ENCODE measurements at regions not wholly inside any gene's neighbourhood (a gene's known extent, or its start where the extent isn't known, plus 50 kb on each side); places are given as distances from the start of the nearest gene placed in this dataset.
"Not testable (repeated sequence)": the region's sequence is repeated elsewhere in the genome, so short reads cannot be mapped to it uniquely, and the experiment has no call there.

DNA sequence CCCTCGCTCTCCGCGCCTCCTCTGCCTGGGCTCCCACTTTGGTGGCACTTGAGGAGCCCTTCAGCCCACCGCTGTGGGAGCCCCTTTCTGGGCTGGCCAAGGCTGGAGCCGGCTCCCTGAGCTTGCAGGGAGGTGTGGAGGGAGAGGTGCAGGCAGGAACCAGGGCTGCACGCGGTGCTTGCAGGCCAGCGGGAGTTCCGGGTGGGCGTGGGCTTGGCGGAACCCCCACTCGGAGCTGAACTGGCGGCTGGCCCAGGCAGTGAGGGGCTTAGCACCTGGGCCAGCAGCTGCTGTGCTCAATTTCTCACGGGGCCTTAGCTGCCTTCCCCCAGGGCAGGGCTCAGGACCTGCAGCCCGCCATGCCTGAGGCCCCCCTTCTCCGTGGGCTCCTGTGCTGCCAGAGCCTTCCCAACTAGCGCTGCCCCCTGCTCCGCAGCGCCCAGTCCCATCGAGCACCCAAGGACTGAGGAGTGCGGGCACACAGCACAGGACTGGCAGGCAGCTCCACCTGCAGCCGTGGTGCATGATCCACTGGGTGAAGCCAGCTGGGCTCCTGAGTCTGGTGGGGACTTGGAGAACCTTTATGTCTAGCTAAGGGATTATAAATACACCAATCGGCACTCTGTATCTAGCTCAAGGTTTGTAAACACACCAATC is 200.2 kb upstream of the RIMS1 start:
- DNase-seq, H3K27ac Mint-ChIP-seq, H3K4me3 Mint-ChIP-seq, ATAC-seq, H3K9me3 Mint-ChIP-seq, H3K4me1 Mint-ChIP-seq, H3K27me3 Mint-ChIP-seq: not testable (repeated sequence)

- ATAC-seq (no peak), DNase-seq (no peak)
- peaks cover 0 to 4% of the 10 kb centered on the region in 2 donors for H3K9me3 Mint-ChIP-seq
- no peak overlapping the region for H3K4me3 Mint-ChIP-seq
- no peaks in the 10 kb centered on the region for H3K4me1 Mint-ChIP-seq
- H3K27ac Mint-ChIP-seq: no peak overlapping the region
- no peaks in the 10 kb centered on the region for H3K27me3 Mint-ChIP-seq
These were observed 187.6 kb upstream of the RIMS1 start for GRCh38 chr6:71698702-71699101.

DNA sequence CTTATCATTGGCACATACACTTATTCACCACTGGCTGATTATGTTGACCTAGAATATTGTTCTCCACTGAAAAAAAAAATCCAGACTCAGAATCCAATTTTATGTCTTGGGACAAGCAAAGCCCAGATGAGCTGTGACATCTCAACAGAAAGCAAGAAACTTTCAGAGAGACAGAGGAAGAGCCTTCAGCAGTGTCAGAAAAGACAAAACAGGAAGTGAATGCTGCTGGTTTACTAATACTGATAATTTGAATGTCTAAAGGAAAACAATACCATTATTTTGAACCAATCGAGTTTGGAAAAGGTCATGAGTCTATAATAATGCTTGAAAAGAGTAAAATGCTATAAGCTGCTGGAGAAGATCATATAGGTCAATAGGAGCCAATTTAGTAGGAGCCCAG is 179.8 kb upstream of the RIMS1 start:
- peaks cover 0 to 5% of the 10 kb centered on the region in 2 donors for H3K9me3 Mint-ChIP-seq
- no peak overlapping the region for H3K27ac Mint-ChIP-seq
- H3K4me1 Mint-ChIP-seq: no peaks in the 10 kb centered on the region
- no peaks in the 10 kb centered on the region for H3K27me3 Mint-ChIP-seq
- no peak for ATAC-seq
- DNase-seq: no peak
- no peak overlapping the region for H3K4me3 Mint-ChIP-seq

GRCh38 chr6:71707059-71707458 is 179.3 kb upstream of the RIMS1 start:
- no peaks in the 10 kb centered on the region for H3K27me3 Mint-ChIP-seq
- no peak overlapping the region for H3K4me3 Mint-ChIP-seq
- no peaks in the 10 kb centered on the region for H3K4me1 Mint-ChIP-seq
- ATAC-seq (no peak), DNase-seq (no peak)
- peaks cover 0 to 5% of the 10 kb centered on the region in 2 donors for H3K9me3 Mint-ChIP-seq
- no peak overlapping the region for H3K27ac Mint-ChIP-seq

GRCh38 chr6:71720705-71721104 is 165.6 kb upstream of the RIMS1 start:
- DNase-seq (no peak), ATAC-seq (no peak)
- no peak overlapping the region for H3K4me3 Mint-ChIP-seq
- no peak overlapping the region for H3K27ac Mint-ChIP-seq
- peaks cover 2% of the 10 kb centered on the region in 2 donors for H3K9me3 Mint-ChIP-seq
- H3K4me1 Mint-ChIP-seq: no peaks in the 10 kb centered on the region
- H3K27me3 Mint-ChIP-seq: no peaks in the 10 kb centered on the region

GRCh38 chr6:71721642-71722041 is 164.7 kb upstream of the RIMS1 start:
- Mint-ChIP-seq H3K27ac (no peak overlapping the region), H3K4me3 (no peak overlapping the region), H3K27me3 (no peaks in the 10 kb centered on the region), H3K9me3 (peaks cover 5 to 8% of the 10 kb centered on the region in 2 donors), H3K4me1 (no peaks in the 10 kb centered on the region)
- DNase-seq: no peak
- no peak for ATAC-seq

DNA sequence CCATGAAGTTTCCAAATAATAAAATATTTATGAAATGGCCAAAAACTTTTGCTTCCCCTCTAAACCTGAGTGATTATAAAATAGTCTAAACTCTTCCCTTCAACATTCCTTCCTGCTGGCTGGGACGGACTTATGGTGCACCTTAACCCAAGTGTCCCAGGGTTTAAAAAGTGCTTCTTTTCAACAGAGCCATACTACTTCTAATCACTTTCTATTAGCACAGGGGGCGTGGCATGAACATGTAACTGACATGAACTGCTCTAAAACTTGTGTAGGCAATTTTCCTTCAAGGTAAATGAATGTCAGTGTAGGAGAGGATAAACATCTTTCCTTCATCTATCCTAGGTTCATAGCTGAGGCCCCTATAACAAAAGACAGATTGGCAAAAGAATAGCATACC is 163.6 kb upstream of the RIMS1 start:
- Mint-ChIP-seq H3K4me1 (no peaks in the 10 kb centered on the region), H3K4me3 (no peak overlapping the region), H3K9me3 (peaks cover 5 to 8% of the 10 kb centered on the region in 2 donors), H3K27ac (no peak overlapping the region), H3K27me3 (no peaks in the 10 kb centered on the region)
- ATAC-seq (no peak), DNase-seq (no peak)

DNA sequence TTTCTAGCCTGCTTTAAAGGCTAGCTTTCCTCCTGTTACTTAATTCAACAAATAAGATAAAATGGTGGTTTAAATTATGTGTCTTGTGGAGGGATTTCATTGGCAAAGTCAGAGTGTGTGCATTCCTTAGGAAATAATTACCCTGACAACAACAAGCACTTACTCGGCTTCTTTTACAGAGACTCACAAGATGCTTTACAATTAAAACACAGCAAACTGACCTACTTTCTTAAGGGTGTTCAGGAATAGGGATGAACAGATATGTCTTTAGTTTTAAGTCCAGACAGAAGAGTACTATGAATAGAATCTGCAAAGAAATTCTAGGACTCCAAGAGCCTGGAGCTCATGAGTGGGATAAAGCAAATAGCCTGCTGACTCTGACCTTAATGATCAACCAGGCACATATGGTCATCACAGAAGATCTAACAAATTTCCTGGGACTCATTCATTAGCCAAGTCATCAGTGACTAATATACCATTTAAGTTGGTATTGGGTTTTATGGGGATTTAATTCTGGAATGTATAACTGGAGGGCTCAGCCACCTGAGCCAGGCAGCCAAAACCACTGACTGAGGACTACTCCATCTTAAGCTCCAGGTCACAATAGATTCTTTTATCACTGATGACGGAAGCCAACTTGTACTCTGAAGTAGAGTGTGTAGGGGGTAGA is 161.8 kb upstream of the RIMS1 start:
- Mint-ChIP-seq H3K27ac (no peak overlapping the region), H3K9me3 (peaks cover 5 to 8% of the 10 kb centered on the region in 2 donors), H3K27me3 (no peaks in the 10 kb centered on the region), H3K4me1 (no peaks in the 10 kb centered on the region), H3K4me3 (no peak overlapping the region)
- DNase-seq (no peak), ATAC-seq (no peak)

DNA sequence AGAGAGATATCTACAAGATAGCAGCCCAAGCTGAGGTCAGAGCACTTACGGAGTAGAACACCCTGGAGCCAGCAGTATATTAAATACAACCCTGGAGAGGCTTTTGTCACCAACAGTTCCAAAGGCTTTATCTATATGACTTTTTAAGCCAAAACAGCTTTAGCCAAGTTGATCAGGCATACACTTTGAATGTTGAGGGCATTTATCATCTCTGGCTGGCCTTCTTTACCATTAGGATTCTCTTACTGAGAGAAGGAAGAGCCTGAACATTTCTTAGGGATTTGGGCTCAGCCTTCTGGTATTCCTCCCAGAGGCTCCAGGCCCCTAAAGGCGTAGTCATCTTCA is 161.3 kb upstream of the RIMS1 start:
- DNase-seq (no peak), ATAC-seq (no peak)
- Mint-ChIP-seq H3K27ac (no peak overlapping the region), H3K4me1 (no peaks in the 10 kb centered on the region), H3K27me3 (no peaks in the 10 kb centered on the region), H3K9me3 (peaks cover 5 to 8% of the 10 kb centered on the region in 2 donors), H3K4me3 (no peak overlapping the region)

- H3K4me1 Mint-ChIP-seq: no peaks in the 10 kb centered on the region
These were observed 160.2 kb upstream of the RIMS1 start for GRCh38 chr6:71726121-71726520.

GRCh38 chr6:71727632-71728294 is 158.6 kb upstream of the RIMS1 start:
- Mint-ChIP-seq H3K4me3 (no peak overlapping the region), H3K27ac (no peak overlapping the region), H3K4me1 (no peaks in the 10 kb centered on the region), H3K9me3 (peaks cover 5 to 8% of the 10 kb centered on the region in 2 donors), H3K27me3 (no peaks in the 10 kb centered on the region)
- no peak for DNase-seq
- no peak for ATAC-seq

More at GRCh38 chr6:71726121-71726520, 160.2 kb upstream of the RIMS1 start:
- Mint-ChIP-seq H3K27me3 (no peaks in the 10 kb centered on the region), H3K9me3 (peaks cover 5 to 8% of the 10 kb centered on the region in 2 donors), H3K4me3 (no peak overlapping the region), H3K27ac (no peak overlapping the region)
- no peak for DNase-seq
- ATAC-seq: no peak

GRCh38 chr6:71730284-71730683 is 156.1 kb upstream of the RIMS1 start:
- H3K9me3 Mint-ChIP-seq: peaks cover 5 to 8% of the 10 kb centered on the region in 2 donors
- H3K4me1 Mint-ChIP-seq: no peaks in the 10 kb centered on the region
- no peak for DNase-seq
- no peak for ATAC-seq
- no peak overlapping the region for H3K27ac Mint-ChIP-seq
- no peaks in the 10 kb centered on the region for H3K27me3 Mint-ChIP-seq
- H3K4me3 Mint-ChIP-seq: no peak overlapping the region

DNA sequence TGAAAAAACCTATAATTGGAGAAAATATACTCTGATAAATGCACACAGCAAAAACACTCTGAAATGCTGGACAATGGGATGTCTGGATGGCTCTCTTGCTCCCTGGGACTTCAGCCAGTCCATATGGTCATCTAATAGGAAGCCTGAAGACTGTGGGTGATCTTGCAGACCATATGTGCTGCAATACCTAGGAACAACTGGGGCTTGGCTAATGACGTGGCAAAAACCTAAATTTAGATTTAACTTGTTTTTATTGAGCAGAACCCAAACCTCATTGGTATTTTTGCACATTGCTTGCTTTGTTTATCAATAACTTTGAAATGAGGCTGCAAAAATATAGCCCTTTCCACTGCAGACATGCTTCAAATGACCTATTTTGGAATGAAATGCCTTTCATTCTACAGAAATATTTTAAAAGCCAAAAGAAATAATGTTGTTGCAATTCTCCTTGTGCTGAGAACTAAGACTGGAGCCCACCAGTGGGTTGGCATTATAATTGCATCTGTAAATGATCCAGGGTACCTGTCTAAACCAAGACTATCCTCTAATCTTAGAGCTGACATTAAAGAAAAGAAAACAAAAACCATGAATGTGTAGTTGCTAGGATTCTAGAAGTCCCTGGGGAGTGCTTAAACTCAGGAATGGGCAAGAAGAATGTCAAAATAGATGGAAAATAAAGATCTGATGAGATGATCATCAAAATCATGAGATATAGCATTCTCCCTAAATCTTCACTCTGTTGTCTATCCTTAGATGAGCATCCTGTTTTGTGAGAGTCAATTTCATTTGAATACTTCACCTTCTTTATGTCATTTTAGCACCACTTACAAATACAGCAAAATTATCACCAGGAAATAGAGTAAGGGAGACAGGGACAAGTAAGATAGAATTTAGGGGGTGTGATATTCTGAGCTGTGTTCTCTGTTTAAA is 152.1 kb upstream of the RIMS1 start:
- no peak for ATAC-seq
- Mint-ChIP-seq H3K27ac (no peak overlapping the region), H3K4me3 (no peak overlapping the region), H3K4me1 (no peaks in the 10 kb centered on the region), H3K27me3 (no peaks in the 10 kb centered on the region), H3K9me3 (no peaks in the 10 kb centered on the region)
- DNase-seq: no peak

DNA sequence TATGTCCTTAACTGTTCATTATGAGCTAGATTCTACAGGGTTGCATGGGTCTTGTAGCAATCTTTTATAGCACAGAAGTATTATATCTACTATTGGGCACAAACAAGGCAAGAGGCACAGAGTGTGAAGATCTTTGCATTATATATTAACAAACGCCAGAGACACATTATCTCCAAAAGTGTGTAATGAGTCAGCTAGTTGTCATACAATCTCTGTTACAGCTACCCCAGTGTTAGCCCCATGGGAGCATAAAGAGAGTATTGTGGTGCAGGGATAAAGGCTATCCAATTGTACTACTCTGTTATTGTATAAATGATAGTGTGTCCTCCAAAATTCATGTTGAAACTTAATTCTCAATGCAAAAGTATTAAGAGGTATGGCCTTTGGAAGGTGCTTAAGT is 148.4 kb upstream of the RIMS1 start:
- Mint-ChIP-seq H3K4me1 (no peaks in the 10 kb centered on the region), H3K9me3 (no peaks in the 10 kb centered on the region), H3K4me3 (no peak overlapping the region)

DNA sequence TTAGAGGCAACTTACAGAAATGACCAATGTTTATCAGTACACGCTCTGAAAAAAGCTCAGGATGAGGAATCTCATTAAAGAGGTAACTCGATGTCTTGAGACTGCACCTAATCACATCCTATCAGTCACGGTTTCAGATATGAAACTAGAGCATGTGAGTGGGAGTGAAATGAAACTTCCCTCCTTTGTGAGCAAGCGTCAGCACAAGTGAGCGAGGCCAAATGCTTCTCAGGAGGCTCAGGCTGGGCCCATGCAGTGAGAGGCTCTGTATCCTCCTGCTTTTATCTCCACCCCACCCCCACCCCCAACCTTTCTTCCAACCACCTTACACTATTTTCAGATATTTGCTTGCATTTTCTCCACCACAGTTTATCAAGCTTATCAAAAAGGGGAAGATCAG is 140.8 kb upstream of the RIMS1 start:
- Mint-ChIP-seq H3K9me3 (no peaks in the 10 kb centered on the region), H3K27ac (no peak overlapping the region), H3K4me1 (no peaks in the 10 kb centered on the region), H3K27me3 (no peaks in the 10 kb centered on the region), H3K4me3 (no peak overlapping the region)
- no peak for DNase-seq
- ATAC-seq: no peak

More for the DNA sequence above, 148.4 kb upstream of the RIMS1 start:
- Mint-ChIP-seq H3K27me3 (no peaks in the 10 kb centered on the region), H3K27ac (no peak overlapping the region)
- DNase-seq (no peak), ATAC-seq (no peak)
